Astrocyte of the spinal cord (primary cell): ENCODE measurements at regions not wholly inside any gene's neighbourhood (a gene's known extent, or its start where the extent isn't known, plus 50 kb on each side); places are given as distances from the start of the nearest gene placed in this dataset.

Experiments
- DNase-seq: peaks from one replicate; pipeline ENCODE4 v3.0.0; 2011; ENCODE audit warnings: low read depth, low spot score
- H3K4me3 ChIP-seq: 2 replicates; pipeline ENCODE4 v1.5.1; 2011; ENCODE audit warnings: low read depth, mild to moderate bottlenecking, low read length, moderate library complexity
- CTCF ChIP-seq: IDR thresholded peaks from 2 replicates; pipeline ENCODE4 v1.5.1; 2012; ENCODE audit warnings: low read depth, mild to moderate bottlenecking, low read length, inconsistent platforms
- in situ Hi-C: cut with HindIII; loops from 2 replicates; pipeline ENCODE4 v1.10.0; 2017; ENCODE audit warnings: low sequenced_read_pairs

- in situ Hi-C loops: no loop called here
- TF ChIP-seq CTCF: no peak
- no peak overlapping the region for H3K4me3 ChIP-seq
- DNase-seq: no peak
Measured at GRCh38 chr2:60383401-60384143, 169.9 kb downstream of the BCL11A start.

GRCh38 chr2:60380411-60380810, 173.0 kb downstream of the BCL11A start:
- TF ChIP-seq CTCF: no peak
- in situ Hi-C loops: no loop called here
- H3K4me3 ChIP-seq: no peak overlapping the region
- no peak for DNase-seq

GRCh38 chr2:60379684-60380083, 173.8 kb downstream of the BCL11A start:
- in situ Hi-C loops: no loop called here
- no peak overlapping the region for H3K4me3 ChIP-seq
- no peak for TF ChIP-seq CTCF
- no peak for DNase-seq

- TF ChIP-seq CTCF: no peak
- H3K4me3 ChIP-seq: no peak overlapping the region
- DNase-seq: no peak
- in situ Hi-C loops: no loop called here
Measured at GRCh38 chr2:60379216-60379615, 174.2 kb downstream of the BCL11A start.

- DNase-seq: no peak
- in situ Hi-C loops: no loop called here
- no peak for TF ChIP-seq CTCF
- no peak overlapping the region for H3K4me3 ChIP-seq
Measured at GRCh38 chr2:60377825-60378224, 175.6 kb downstream of the BCL11A start.

- in situ Hi-C loops: no loop called here
- no peak for DNase-seq
- no peak for TF ChIP-seq CTCF
- no peak overlapping the region for H3K4me3 ChIP-seq
Measured at GRCh38 chr2:60376252-60376651, 177.2 kb downstream of the BCL11A start.
